Muscle layer of colon (tissue), 2 donors: ENCODE measurements at regions not wholly inside any gene's neighbourhood (a gene's known extent, or its start where the extent isn't known, plus 50 kb on each side); places are given as distances from the start of the nearest gene placed in this dataset.

Source experiments
- H3K27ac ChIP-seq: one replicate; pipeline ENCODE4 v1.7.0; 2013; ENCODE audit warnings: low read depth, mild to moderate bottlenecking, low read length, moderate library complexity
- H3K27me3 ChIP-seq, 2 donors: one replicate each; pipeline ENCODE4 v1.7.0; 2013; ENCODE audit warnings: low read length in 2 of 2, mild to moderate bottlenecking in 2 of 2; ENCODE audit not compliant: insufficient read depth in 2 of 2, control insufficient read depth in 1 of 2
- H3K36me3 ChIP-seq: one replicate; pipeline ENCODE4 v1.7.0; 2013; ENCODE audit warnings: mild to moderate bottlenecking, low read length; ENCODE audit not compliant: insufficient read depth
- H3K4me1 ChIP-seq: one replicate; pipeline ENCODE4 v1.7.0; 2013; ENCODE audit warnings: mild to moderate bottlenecking, low read length; ENCODE audit not compliant: insufficient read depth
- H3K4me3 ChIP-seq, 2 donors: one replicate each; pipeline ENCODE4 v1.7.0; 2013; ENCODE audit warnings: low read length in 2 of 2, low read depth in 1 of 2, mild to moderate bottlenecking in 1 of 2, moderate library complexity in 1 of 2
- H3K9ac ChIP-seq: one replicate; pipeline ENCODE4 v1.7.0; 2013; ENCODE audit warnings: low read length
- H3K9me3 ChIP-seq: one replicate; pipeline ENCODE4 v1.7.0; 2013; ENCODE audit warnings: mild to moderate bottlenecking, low read length
- donor health status: abdominal sarcoma.
- donor health status: Adenocarcinoma of cecum.

GRCh38 chr20:61162451-61162850 lies 89.6 kb upstream of the CDH4 start:
- H3K36me3 ChIP-seq: no peaks in the 10 kb centered on the region
- H3K27me3 ChIP-seq: no peaks in the 10 kb centered on the region
- no peak overlapping the region for H3K4me3 ChIP-seq
- H3K4me1 ChIP-seq: no peaks in the 10 kb centered on the region
- H3K9ac ChIP-seq: no peak overlapping the region
- no peak overlapping the region for H3K27ac ChIP-seq
- H3K9me3 ChIP-seq: no peaks in the 10 kb centered on the region

GRCh38 chr20:61163031-61163430 lies 89.0 kb upstream of the CDH4 start:
- H3K27me3 ChIP-seq: no peaks in the 10 kb centered on the region
- no peak overlapping the region for H3K4me3 ChIP-seq
- no peaks in the 10 kb centered on the region for H3K36me3 ChIP-seq
- H3K4me1 ChIP-seq: no peaks in the 10 kb centered on the region
- no peak overlapping the region for H3K9ac ChIP-seq
- H3K27ac ChIP-seq: no peak overlapping the region
- H3K9me3 ChIP-seq: no peaks in the 10 kb centered on the region

- Histone ChIP-seq H3K27me3 (no peaks in the 10 kb centered on the region), H3K36me3 (no peaks in the 10 kb centered on the region), H3K9me3 (no peaks in the 10 kb centered on the region), H3K4me3 (no peak overlapping the region), H3K27ac (no peak overlapping the region), H3K9ac (no peak overlapping the region), H3K4me1 (no peaks in the 10 kb centered on the region)
These were observed 85.7 kb upstream of the CDH4 start for GRCh38 chr20:61166324-61166723.

- H3K9ac ChIP-seq: no peak overlapping the region
- no peaks in the 10 kb centered on the region for H3K4me1 ChIP-seq
- H3K9me3 ChIP-seq: no peaks in the 10 kb centered on the region
- H3K4me3 ChIP-seq: no peak overlapping the region
- no peaks in the 10 kb centered on the region for H3K36me3 ChIP-seq
- H3K27me3 ChIP-seq: no peaks in the 10 kb centered on the region
- H3K27ac ChIP-seq: no peak overlapping the region
These were observed 83.5 kb upstream of the CDH4 start for GRCh38 chr20:61168605-61169004.

GRCh38 chr20:61169874-61170273 lies 82.2 kb upstream of the CDH4 start:
- no peaks in the 10 kb centered on the region for H3K9me3 ChIP-seq
- H3K9ac ChIP-seq: no peak overlapping the region
- no peaks in the 10 kb centered on the region for H3K27me3 ChIP-seq
- no peak overlapping the region for H3K4me3 ChIP-seq
- H3K4me1 ChIP-seq: no peaks in the 10 kb centered on the region
- H3K36me3 ChIP-seq: no peaks in the 10 kb centered on the region
- H3K27ac ChIP-seq: no peak overlapping the region

- Histone ChIP-seq H3K4me3 (no peak overlapping the region), H3K9ac (no peak overlapping the region), H3K27me3 (no peaks in the 10 kb centered on the region), H3K27ac (no peak overlapping the region), H3K4me1 (no peaks in the 10 kb centered on the region), H3K9me3 (no peaks in the 10 kb centered on the region), H3K36me3 (no peaks in the 10 kb centered on the region)
These were observed 81.4 kb upstream of the CDH4 start for GRCh38 chr20:61170496-61171320.

GRCh38 chr20:61173267-61173666 lies 78.8 kb upstream of the CDH4 start:
- H3K4me3 ChIP-seq: no peak overlapping the region
- H3K27me3 ChIP-seq: no peaks in the 10 kb centered on the region
- no peak overlapping the region for H3K9ac ChIP-seq
- no peaks in the 10 kb centered on the region for H3K4me1 ChIP-seq
- H3K27ac ChIP-seq: no peak overlapping the region
- no peaks in the 10 kb centered on the region for H3K36me3 ChIP-seq
- no peaks in the 10 kb centered on the region for H3K9me3 ChIP-seq

GRCh38 chr20:61173961-61174725 lies 77.9 kb upstream of the CDH4 start:
- Histone ChIP-seq H3K4me3 (no peak overlapping the region), H3K36me3 (no peaks in the 10 kb centered on the region), H3K27ac (no peak overlapping the region), H3K9me3 (no peaks in the 10 kb centered on the region), H3K9ac (no peak overlapping the region), H3K4me1 (no peaks in the 10 kb centered on the region), H3K27me3 (no peaks in the 10 kb centered on the region)

GRCh38 chr20:61176874-61177273 lies 75.2 kb upstream of the CDH4 start:
- Histone ChIP-seq H3K9ac (no peak overlapping the region), H3K27me3 (no peaks in the 10 kb centered on the region)

GRCh38 chr20:61178551-61179071 lies 73.5 kb upstream of the CDH4 start:
- H3K4me1 ChIP-seq: no peaks in the 10 kb centered on the region
- no peaks in the 10 kb centered on the region for H3K27me3 ChIP-seq
- H3K27ac ChIP-seq: no peak overlapping the region
- H3K4me3 ChIP-seq: no peak overlapping the region
- H3K9me3 ChIP-seq: no peaks in the 10 kb centered on the region
- H3K9ac ChIP-seq: no peak overlapping the region
- no peaks in the 10 kb centered on the region for H3K36me3 ChIP-seq

More at GRCh38 chr20:61176874-61177273, 75.2 kb upstream of the CDH4 start:
- no peaks in the 10 kb centered on the region for H3K36me3 ChIP-seq
- no peak overlapping the region for H3K27ac ChIP-seq
- no peak overlapping the region for H3K4me3 ChIP-seq
- H3K4me1 ChIP-seq: no peaks in the 10 kb centered on the region
- H3K9me3 ChIP-seq: no peaks in the 10 kb centered on the region

- Histone ChIP-seq H3K4me1 (no peaks in the 10 kb centered on the region), H3K27me3 (no peaks in the 10 kb centered on the region), H3K36me3 (no peaks in the 10 kb centered on the region), H3K9ac (no peak overlapping the region), H3K4me3 (no peak overlapping the region), H3K9me3 (no peaks in the 10 kb centered on the region), H3K27ac (no peak overlapping the region)
These were observed 67.9 kb upstream of the CDH4 start for GRCh38 chr20:61184194-61184593.
